ENCODE measurements at regions not wholly inside any gene's neighbourhood (a gene's known extent, or its start where the extent isn't known, plus 50 kb on each side); places are given as distances from the start of the nearest gene placed in this dataset.
A peak's percentile ranks its signal among the peaks of the same experiment; 100 is the strongest.

DNA sequence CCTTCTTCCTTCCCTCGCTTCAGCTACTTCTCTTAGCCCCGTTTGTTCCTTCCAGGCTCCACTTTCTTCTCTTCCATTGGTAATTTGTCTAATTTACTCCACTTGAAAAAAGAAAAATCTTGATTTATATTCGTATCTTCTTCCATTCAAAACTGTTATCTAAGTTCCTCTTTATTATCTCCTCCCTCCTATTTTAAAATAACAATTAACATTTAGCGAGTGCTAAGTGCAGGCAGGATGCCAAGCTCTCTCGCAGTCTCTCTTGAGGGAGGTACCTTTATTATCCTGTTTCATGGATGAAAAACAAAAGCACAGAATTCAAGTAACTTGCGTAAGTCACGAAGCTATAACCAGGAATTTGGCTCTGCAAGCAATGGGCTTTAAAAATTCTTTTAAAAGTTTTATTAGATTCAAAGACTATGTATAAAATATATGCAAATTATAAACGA, 418.9 kb upstream of the NAALADL2 start:
- Histone ChIP-seq H3K27ac (ENCODE audit: low read length) (peak overlapping the region; percentile 99), H3K36me3 (ENCODE audit: control insufficient read depth, insufficient read depth, low read length) (no peaks in the 10 kb centered on the region), H3K9me3 (ENCODE audit: control insufficient read depth, insufficient read depth, low read depth, low read length) (no peaks in the 10 kb centered on the region), H3K4me3 (ENCODE audit: low read depth in 2 of 2, low read length in 2 of 2) (peak overlapping the region; percentile 68 to 71), H3K27me3 (ENCODE audit: control insufficient read depth, insufficient read depth, low read length) (no peaks in the 10 kb centered on the region), H3K4me1 (ENCODE audit: control insufficient read depth, insufficient read depth, low read length) (peaks cover 26% of the 10 kb centered on the region)
- DNase-seq (ENCODE audit: low read depth, low spot score) (no peak), ATAC-seq (no peak; the same call in 1 of the 2 replicates)
- BruUV-seq (replicated peaks): no TSS peak
- ChIA-PET CTCF (no interaction called here), POLR2A (interaction anchor here (0.6 kb wide), 2 partner anchors 36 to 988 kb away, joined by 3 read pairs; no protein-coding TSS in a partner anchor)
- intact Hi-C loops (cut with micrococcal nuclease; ENCODE audit: unreplicated experiment): no loop called here
- in situ Hi-C loops (cut with HindIII; ENCODE audit: low pct_unique_long_range_greater_than_20kb, low sequenced_read_pairs): no loop called here
- TF ChIP-seq TCF7L2 (IDR thresholded peaks at IDR 0.05; ENCODE audit: low read depth, low read length) (no peak), REST (IDR thresholded peaks at IDR 0.05; ENCODE audit: insufficient read depth in 1 of 2, low read depth in 2 of 2, low read length in 1 of 2) (no peak), CTCF (IDR thresholded peaks at IDR 0.05) (no peak), SIN3A (IDR thresholded peaks at IDR 0.05; ENCODE audit: borderline replicate concordance, insufficient read depth, low read depth, low read length) (no peak), POLR2AphosphoS5 (IDR thresholded peaks at IDR 0.05; ENCODE audit: low read depth, low read length) (no peak)

DNA sequence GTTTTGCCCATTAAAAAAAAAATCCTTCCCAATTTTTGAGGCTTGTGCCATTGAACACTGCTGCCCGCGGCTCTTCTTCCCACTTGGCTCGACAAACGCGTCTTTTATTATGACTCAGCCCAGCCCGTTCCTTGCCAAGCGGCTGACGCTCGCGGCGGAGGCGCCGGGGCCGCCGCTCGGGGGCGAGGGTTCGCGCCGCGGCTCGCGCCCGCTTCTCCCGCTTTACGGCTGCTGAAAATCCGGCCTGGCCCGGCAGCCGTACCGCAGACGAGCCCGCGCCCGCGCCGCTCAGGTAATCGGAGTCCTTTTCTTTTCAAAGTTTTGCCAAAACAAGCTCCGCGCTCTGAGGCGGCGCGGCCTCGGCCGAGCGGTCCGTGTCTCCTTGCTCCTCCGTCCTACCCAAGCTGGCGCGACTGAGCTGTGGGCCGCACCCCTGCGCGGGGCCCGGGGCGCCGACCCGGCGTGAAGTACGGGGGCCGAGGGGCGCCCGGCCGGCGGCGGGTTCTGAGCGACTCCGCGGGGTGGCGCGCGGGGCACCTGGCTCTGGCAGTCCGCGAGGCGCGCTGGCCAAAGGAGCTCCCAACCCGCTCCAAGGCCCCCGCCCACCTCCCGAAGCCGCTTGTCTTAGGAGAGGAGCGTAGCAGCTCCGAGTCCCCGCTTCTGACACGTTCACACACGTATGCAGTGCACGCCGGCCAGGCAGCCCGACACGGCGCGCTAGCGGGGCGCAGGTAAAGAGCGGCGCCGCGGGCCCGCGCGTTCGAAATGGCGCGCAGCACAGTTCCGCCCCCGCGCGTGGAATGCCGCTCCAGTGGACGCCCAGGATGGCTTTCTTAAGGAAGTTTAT, 418.2 kb upstream of the NAALADL2 start:
- no peaks in the 10 kb centered on the region for H3K27me3 ChIP-seq (ENCODE audit: control insufficient read depth, insufficient read depth, low read length)
- peak overlapping the region; percentile 99 for H3K27ac ChIP-seq (ENCODE audit: low read length)
- no peaks in the 10 kb centered on the region for H3K9me3 ChIP-seq (ENCODE audit: control insufficient read depth, insufficient read depth, low read depth, low read length)
- ChIA-PET POLR2A (interaction anchor here (0.6 to 0.7 kb wide), 6 partner anchors 35 to 1996 kb away, joined by 3 to 4 read pairs (median 3); no protein-coding TSS in a partner anchor), CTCF (interaction anchor here (0.5 to 0.7 kb wide), 4 partner anchors 9 to 563 kb away, joined by 3 to 5 read pairs (median 4); no protein-coding TSS in a partner anchor)
- DNase-seq (ENCODE audit: low read depth, low spot score): peak; percentile 67
- H3K36me3 ChIP-seq (ENCODE audit: control insufficient read depth, insufficient read depth, low read length): no peaks in the 10 kb centered on the region
- peak overlapping the region; percentile 68 to 71 for H3K4me3 ChIP-seq (ENCODE audit: low read depth in 2 of 2, low read length in 2 of 2)
- intact Hi-C loops (cut with micrococcal nuclease; ENCODE audit: unreplicated experiment): no loop called here
- in situ Hi-C loops (cut with HindIII; ENCODE audit: low pct_unique_long_range_greater_than_20kb, low sequenced_read_pairs): no loop called here
- H3K4me1 ChIP-seq (ENCODE audit: control insufficient read depth, insufficient read depth, low read length): peaks cover 26% of the 10 kb centered on the region
- peak; percentile 91 for ATAC-seq
- no TSS peak for BruUV-seq (replicated peaks)
- TF ChIP-seq REST (IDR thresholded peaks at IDR 0.05; ENCODE audit: insufficient read depth in 1 of 2, low read depth in 2 of 2, low read length in 1 of 2) (no peak), SIN3A (IDR thresholded peaks at IDR 0.05; ENCODE audit: borderline replicate concordance, insufficient read depth, low read depth, low read length) (no peak; the same call in 1 of the 2 replicates), POLR2AphosphoS5 (IDR thresholded peaks at IDR 0.05; ENCODE audit: low read depth, low read length) (peak; percentile 68), TCF7L2 (IDR thresholded peaks at IDR 0.05; ENCODE audit: low read depth, low read length) (peak; percentile 96), CTCF (IDR thresholded peaks at IDR 0.05) (peak; percentile 75)
